ENCODE measurements at regions not wholly inside any gene's neighbourhood (a gene's known extent, or its start where the extent isn't known, plus 50 kb on each side); places are given as distances from the start of the nearest gene placed in this dataset.

- no peak for TF ChIP-seq CTCF (IDR thresholded peaks at IDR 0.05)
- TF ChIP-seq POLR2A (IDR thresholded peaks at IDR 0.05): no peak
These were observed 186.7 kb upstream of the PMEPA1 start for GRCh38 chr20:57896563-57896962.

Measured in tibial nerve (tissue), 3 donors.